ENCODE measurements at regions not wholly inside any gene's neighbourhood (a gene's known extent, or its start where the extent isn't known, plus 50 kb on each side); places are given as distances from the start of the nearest gene placed in this dataset.
"Not testable (repeated sequence)": the region's sequence is repeated elsewhere in the genome, so short reads cannot be mapped to it uniquely, and the experiment has no call there.

DNA sequence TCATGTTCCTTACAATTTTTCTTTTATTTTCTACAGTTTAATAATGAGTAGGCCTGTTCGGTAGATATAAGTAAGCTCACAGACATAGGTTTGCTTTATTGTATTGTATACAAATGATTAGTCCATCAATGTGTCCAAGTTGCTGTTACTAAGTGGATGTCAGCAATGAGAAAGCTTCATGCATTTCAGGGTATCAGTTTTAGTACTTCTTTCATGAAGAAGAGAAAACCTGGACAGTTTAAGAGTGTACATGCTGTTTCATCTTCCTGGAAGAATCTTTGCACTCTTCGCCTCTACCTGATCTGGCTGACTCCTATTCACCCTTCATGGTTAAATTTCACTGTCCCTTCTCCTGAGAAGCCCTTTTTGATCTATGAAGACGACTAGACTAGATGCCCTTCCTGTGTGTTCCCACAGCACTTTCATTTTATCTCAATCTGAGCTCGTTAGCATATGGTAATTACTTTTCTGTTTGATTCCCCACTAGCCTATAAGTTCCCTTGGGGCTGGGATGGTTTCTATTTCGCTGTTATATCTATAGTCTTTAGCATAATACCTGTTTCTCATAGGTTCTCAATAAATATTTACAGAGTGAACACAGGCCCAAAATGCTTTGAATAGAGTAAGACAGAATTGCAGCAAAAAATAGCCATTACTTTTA lies 70.7 kb downstream of the CETN3 start:
- no peak for DNase-seq

DNA sequence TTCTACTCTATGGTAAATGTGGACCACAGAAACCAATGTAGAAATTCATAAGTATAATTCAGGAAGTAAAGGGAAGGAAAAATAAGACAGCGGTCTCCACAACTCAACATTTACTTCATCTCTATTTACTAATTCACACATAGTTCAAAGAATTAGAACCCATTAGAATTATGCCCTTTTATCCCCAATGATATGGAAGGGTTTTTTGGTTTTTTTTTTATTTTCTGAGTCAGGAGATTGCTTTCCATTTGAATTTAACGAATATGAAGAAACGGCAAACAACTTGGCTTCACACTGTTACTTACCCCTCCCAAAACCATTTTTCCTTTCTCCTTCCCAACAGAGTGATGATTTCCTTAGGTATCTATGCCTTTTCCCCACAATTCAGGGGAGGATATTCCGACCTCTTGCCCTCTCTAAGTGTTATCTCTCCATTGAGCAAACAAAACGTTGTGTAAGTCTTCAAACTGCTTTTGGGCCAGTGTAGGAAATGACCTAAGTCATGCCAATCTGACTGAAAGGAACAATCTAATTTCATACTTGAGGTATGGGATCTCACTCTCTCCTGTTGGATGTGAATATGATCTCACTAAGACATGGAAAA lies 72.0 kb downstream of the CETN3 start:
- no peak for DNase-seq

DNA sequence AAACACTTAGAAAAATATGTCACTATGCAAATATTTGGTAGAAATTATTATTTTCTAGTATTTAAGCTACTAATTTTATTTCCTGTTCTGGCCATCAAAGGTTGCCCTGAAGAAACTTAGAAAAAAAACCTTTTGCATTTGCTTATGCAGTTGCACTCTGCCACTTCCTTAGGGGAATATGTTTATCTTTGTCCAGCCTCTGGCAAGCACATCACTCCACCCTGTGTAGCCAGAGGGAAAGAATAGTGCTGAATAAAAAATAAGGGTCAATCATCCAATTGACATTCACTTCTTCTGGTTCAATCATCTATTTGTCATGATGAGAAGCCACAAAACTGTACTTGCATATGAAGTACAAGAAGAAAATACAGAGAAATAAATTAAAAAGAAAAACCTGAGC lies 72.8 kb downstream of the CETN3 start:
- DNase-seq = no peak

DNA sequence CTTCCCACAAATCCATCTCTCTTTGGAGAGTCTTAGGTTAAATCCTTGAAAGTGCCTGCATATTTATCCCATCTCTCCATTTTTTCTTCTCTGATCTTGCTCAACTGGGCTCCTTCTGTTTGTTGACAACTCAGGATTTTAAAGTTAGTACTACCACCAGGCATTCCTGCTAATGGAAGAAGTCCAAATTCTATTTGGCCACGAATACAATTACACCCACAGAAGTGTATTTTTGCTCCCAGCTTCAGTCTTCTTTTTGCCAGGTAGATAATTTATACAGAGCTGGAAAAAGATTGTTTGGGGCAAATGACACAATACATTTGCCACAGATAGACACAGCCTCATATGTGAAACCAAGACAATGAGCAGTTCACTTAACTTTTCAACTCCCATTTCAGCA lies 74.8 kb downstream of the CETN3 start:
- DNase-seq = no peak

DNA sequence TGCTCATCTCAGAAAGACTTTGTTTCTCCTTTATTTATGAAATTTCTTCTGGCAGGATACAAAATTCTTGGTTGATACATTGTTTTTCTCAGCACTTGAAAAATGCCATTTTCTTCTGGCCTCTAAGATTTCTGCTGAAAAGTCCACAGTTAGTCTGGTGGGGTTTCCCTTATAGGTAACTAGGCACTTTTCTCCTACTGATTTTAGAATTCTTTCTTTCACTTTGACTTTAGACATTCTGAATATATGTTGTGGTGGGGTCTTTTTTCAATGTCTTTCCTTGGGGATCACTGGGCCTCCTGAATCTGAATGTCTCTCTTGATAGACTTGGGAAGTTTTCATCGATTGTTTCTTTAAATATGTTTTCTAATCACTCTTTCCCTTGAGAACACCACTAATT lies 79.6 kb downstream of the CETN3 start:
- DNase-seq = no peak

DNA sequence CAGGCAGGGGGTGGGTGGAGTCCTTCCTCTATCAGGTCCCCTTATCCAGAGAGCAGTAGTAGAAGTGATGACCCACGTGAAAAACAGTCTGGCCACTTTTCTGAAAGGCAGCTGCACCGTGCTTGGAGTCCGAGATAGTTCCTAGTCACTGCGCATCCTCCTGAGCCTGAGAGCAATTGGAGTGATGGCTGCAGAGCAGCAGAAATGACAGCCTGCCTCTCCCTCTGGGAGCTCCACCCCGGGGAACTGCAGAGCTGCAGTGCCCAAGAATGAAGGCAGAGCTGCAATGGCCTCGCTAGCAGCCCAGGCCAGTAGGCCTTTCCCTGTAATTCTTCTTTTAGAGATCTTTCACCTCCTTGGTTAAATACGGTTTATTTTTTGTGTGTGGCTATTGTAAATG lies 82.6 kb downstream of the CETN3 start:
- DNase-seq = no peak

DNA sequence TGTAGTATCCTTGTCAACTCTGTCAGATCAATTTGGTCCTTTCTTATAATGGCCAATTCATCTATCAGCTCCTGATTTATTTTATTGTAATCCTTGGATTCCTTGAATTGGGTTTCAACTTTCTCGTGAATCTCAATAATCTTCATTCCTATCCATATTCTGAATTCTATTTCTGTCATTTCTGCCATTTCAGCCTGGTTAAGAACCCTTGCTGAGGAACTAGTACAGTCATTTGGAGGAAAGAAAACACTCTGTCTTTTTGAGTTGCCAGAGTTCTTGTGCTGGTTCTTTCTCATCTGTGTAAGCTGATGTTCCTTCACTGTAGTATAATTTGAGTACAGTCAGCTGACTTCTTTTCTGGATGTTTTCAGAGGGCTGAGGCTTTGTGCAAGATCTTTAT lies 84.5 kb downstream of the CETN3 start:
- DNase-seq = no peak

DNA sequence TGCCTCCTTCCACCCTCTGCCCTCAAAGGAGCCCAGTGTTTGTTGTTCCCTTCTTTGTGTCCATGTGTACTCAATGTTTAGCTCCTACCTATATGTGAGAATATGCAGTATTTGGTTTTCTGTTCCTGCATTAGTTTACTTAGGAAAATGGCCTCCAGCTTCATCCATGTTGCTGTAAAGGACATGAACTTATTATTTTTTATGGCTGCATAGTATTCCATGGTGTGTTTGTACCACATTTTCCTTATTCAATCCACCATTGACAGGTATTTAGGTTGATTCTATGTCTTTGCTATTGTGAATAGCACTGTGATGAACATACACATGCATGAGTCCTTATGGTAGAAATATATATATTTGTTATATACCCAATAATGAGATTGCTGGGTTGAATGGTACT lies 89.2 kb downstream of the CETN3 start:
- not testable (repeated sequence) for DNase-seq

DNA sequence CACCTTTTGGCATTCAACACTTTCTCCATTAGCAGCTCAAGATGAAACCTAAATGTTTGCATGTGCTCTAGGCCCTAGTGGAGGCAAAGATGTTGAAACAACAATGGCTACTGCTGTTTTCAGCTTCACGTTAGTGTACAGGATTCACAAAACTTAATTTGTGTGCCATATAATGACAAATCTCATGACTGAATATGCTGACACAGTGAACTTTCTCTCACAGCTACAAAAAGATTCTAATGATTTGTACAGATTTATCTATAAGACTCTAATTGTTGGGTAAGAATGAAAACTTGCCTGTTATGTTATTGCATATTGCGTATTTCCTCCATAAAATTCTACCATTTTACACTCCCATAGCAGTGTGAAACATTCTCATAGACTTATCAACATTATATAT lies 97.5 kb downstream of the CETN3 start:
- DNase-seq = no peak

DNA sequence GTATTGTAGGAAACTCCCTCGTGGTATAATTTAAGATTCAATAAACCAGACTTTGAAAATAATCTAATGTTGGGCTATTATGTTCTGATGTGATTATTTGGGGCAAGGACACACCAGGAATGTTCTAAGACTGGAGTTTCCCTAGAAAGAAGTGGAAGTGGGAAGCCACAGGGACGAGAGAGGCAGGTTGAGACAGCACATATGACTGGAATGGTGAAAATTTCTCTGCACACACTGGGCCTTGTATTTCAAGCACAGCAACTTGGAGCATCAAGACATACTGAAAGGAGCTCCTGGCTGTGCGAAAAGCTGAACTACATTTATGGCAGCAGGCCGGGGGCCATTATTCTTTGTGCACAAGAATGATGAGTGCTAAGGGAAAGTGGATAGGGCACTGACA lies 98.2 kb downstream of the CETN3 start:
- no peak for DNase-seq

DNA sequence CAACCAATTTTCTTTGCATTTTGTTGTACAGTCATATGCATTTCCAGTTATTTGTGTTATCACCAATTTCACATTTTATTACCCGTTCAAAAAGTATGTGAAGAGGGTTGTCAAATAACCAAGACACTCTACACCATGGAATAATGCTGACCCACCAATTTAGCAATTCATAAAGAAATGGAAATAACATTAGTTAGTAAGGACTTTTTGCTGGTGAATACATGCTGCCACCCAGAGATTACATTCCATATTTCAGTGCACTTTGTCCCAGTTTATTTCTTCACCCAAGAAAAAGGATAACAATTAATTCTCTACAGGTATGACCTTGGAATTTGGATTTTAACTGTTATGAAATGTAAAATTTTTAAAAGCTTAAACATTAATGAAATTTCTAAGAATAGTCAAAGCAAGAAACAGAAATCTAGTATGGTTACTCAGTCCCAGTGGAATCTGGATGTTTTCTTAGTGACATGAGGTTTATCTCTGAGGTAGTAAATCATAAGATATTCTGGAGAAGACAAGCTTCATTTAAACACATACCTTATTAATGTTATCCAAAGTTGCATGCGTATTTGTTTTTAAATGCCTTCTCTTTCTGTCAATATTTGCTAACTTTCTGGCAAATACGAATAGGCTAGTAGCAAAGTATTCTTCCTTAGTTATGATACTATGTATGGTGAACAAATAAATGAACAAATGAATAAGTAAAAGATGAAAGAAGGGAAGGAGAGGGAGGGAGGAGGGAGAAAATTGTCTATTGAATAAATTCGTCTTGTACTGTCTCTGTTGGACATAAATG lies 100.6 kb downstream of the CETN3 start:
- no peak for DNase-seq

DNA sequence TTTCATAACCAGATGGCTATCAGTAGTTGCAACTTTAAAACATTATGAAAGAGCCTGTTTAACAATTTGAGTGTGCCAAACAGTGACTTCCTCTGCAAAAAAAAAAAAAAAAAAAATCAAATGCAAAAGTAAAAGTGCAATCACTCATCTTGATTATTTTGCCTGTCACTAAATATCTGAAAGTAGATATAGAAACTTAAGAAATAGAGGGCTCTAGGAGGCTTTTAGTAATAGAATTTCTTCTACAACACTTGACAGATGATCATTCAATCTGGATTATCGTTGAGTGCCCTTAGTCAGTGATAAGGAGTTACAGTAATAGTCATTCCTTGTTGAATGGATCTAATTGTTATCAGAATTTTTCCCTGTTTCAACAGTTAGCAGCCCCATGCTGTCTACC lies 101.8 kb downstream of the CETN3 start:
- no peak for DNase-seq

DNA sequence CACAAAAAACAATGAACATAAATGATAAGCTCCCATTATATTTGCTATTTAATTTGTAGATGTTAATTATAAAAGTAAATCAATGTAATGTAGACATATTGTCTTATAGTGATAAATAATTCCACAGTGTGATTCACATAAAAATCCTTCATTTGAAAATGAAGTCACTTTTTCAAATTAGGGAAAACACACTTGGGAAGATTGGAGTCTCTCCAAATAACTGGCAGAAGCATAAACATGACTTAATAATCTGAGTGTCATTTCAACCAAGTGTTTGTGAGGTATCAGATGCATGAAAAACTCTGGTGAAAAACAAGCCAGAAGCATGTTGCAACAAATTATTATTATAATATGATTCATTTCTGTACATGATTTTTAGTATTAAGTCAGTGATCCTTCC lies 102.2 kb downstream of the CETN3 start:
- no peak for DNase-seq

DNA sequence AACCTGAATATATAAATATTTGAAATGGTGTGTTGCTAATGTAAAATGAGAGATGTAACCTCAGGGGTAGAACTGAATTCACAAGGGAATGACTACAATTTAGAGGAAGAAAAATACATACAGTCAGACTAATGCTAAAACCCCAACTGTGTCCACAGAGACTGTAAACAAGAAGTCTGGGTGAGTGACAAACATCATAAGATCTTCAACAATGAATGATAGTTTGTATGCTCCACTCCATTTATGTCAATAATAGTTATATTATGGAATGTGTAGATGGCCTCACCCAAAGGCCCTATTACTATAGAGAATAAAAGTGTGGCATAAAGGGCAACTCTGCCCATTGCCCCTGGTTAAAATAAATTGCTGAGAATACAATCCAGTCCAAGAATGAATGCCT lies 102.9 kb downstream of the CETN3 start:
- no peak for DNase-seq

DNA sequence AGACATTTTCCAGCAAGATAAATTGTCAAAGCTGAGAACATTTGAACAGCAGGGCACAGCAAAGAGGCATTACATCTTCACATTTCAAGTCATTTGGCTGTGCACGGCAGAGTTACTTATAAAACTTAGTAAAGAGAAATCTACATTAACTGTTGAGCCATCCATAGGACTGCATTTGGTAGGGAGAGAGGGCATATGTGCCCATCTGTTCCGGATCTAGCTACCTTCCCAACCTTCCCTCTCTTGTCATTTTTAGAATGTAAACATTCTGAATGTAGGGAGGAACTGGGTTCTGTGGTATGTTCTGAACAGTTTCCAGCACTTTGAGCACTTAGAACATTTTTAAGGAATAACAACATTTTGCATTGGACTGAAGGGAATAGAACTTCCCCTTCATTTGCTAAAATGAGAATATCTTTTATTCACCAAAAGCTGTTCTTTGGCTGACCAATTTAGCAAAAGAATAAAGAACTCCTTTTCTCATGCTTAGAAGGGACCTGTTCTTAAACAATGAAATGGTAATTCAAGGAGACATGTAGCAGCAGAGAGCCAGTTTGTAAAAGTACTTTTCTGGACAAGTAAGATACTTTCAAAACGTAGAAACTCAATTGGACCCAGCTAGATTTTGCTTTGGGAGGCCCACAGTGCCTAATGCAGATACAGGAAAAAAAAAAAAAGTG lies 104.4 kb downstream of the CETN3 start:
- DNase-seq = no peak

DNA sequence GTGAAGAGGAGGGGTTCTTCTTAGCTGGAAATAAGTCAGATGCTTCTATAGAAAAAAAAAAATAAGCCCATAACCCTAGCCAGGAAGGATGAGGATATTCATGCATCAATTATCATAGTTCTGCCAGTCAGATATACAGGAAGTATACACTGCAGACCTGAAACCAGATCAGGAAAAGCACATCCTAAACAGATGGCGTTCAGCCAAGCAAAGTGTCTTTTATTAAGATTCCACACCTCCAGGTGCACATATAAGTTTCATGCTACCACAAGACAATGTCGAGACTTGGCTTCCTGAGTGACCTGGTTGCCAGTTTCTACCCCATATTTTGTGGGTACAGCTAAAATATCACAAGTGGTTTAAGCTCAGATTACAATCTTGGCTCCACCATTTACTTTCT lies 108.3 kb downstream of the CETN3 start:
- no peak for DNase-seq

DNA sequence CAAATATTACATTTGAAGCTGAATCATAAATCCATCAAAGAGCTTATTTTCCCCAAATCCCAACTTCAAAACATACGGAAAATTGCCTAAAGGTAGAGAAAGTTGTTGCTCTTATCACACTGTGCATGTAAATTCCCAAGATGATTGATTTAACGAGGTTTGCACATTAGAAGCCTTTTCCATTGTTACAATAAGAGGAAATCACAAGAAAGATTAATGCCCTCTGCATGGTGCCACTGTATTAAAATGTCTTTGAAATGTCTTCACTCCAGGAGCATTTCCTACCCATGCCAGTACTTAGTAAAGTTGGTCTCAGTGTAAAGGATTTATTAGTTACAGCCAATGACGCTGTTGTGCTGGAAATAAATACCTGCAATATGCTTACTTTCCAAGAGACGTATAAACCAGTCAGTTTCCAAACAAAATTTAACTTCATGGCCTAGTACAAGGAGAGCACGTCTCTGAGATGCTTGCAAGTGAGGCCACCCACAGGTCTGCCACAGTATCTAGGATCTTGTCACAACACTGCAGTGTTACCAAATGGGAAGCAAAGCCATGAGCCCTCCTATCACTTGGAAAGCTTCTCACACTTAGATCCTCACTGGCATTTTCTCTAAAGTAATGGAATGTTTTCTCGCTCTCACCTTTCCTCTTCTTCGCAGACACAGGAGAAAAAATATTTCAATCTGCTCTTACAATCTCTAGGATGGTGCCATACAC lies 112.4 kb downstream of the CETN3 start:
- no peak for DNase-seq

DNA sequence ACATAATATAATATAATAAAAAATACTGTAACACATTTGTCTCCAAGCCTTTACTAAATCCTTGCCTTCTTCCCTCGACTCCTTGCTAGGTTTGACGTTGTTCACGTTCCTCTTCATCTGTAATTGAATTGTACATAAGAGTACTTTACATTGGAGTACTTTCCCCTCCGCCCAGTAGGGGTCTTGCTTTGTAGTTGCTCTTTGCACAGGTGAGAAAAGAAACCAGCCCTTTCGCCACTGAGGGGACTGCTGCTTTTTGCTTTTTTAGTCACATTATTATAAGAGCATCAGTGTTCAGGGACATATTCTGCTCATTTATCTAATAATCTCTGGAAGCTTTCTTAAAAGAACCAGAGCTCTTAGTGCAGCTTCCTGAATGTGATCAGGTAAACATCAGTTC lies 115.0 kb downstream of the CETN3 start:
- no peak for DNase-seq

DNA sequence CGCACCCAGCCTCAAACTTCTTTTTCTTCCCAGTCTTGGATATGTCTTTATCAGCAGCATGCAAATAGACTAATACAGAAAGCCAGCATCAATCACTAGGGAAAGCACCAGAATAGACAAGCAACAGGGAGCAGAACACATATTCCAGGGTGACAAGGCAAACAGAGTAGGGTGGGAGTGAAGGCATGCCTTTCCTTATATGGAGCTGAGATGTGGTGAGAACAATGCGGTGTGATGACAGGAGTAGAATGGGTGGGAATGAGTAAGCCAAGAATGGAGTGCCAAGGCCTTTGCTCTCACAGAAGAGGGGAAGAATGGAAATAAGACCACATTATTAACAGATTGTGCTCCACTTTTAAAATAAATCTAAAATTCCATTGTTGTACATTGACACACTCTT lies 115.6 kb downstream of the CETN3 start:
- DNase-seq = no peak

DNA sequence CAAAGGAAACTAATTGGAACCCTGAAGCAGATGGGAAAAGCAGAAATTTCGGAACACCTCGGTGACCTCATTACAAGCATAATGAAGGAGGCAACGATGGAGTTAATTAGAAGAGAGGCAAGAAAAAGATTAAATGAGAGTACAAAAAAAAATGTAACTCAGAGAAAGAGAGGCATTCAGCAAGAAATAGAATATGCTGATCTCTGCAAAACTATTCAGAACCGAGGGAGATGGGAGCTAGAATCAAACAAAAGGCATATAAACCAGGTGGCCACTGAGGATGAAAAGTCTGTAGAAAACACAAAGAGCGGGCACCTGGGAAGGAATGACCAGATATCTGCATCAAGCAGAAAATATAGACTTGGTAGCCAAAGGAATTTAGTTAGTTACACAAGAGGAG lies 118.9 kb downstream of the CETN3 start:
- DNase-seq = no peak

DNA sequence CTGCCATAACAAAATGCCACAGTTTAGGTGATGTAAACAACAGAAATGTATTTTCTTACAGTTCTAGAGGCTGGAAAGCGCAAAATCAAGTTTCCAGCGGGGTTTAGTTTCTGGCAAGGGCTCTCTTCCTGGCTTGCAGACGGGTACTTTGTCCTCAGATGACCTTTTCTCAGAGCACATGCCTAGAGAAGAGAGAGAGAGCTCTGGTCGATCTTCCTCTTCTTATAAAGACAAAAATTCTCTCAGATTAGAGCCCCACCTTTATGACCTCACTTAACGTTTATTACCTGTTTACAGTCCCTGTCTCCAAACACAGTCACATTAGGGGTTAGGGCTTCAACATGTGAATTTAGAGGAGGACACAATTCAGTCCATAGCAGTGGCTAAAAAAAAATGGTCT lies 119.7 kb downstream of the CETN3 start:
- DNase-seq = no peak

DNA sequence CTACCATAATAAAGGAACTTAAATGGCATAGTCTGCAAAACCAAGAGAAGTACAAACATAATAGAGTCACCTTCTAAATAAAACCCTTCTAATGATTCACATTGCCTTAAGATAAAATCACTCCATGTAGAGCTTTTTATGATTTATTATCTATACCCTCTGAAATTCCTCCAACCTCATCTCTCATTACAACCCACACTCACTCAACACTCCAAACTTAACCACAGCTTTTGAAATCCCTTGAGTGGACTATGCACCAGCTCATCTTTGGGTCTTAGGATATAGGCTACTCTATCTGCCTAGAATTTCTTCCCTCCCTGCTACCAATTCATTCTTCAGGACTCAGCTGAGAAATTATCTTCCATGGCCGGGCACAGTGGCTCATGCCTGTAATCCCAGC lies 122.5 kb downstream of the CETN3 start:
- DNase-seq = no peak

DNA sequence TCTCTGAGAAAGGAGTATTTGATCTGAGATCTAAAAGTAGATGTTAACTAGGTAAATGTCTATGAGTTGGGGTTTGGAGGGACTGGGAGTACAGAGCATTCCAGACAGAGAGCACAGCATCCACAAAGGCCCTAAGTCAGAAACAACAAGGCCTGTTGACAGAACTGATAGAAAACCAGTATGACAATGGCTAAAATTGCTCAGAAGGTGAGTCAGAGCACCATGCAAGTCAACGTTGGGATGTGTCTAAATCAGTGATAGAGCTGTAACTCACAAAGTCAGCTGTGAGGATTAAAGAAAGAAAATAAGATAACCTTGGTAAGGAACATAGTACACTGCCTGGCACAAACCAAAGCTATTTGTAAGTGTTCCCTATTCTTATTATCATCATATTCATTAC lies 124.0 kb downstream of the CETN3 start:
- DNase-seq = no peak

Measured in effector CD8-positive, alpha-beta T cell (primary cell).